ENCODE measurements at regions not wholly inside any gene's neighbourhood (a gene's known extent, or its start where the extent isn't known, plus 50 kb on each side); places are given as distances from the start of the nearest gene placed in this dataset.

GRCh38 chr9:118091711-118092500, 387.7 kb downstream of the TLR4 start:
- TF ChIP-seq CTCF (IDR thresholded peaks at IDR 0.05) (no peak), POLR2A (IDR thresholded peaks at IDR 0.05) (no peak), EP300 (IDR thresholded peaks at IDR 0.05) (no peak)

Data from upper lobe of left lung (tissue), 4 donors.